HUES6 (cell line): ENCODE measurements at regions not wholly inside any gene's neighbourhood (a gene's known extent, or its start where the extent isn't known, plus 50 kb on each side); places are given as distances from the start of the nearest gene placed in this dataset.
"Not testable (repeated sequence)": the region's sequence is repeated elsewhere in the genome, so short reads cannot be mapped to it uniquely, and the experiment has no call there.

Experiments
- H3K27ac ChIP-seq: 2 replicates; pipeline ENCODE4 v1.7.0; 2013; ENCODE audit warnings: low read depth, mild to moderate bottlenecking, low read length, inconsistent platforms
- H3K27me3 ChIP-seq: 2 replicates; pipeline ENCODE4 v1.6.1; 2013; ENCODE audit warnings: low read length; ENCODE audit not compliant: control insufficient read depth, insufficient read depth
- H3K36me3 ChIP-seq: 2 replicates; pipeline ENCODE4 v1.6.1; 2013; ENCODE audit warnings: low read length; ENCODE audit not compliant: control insufficient read depth, insufficient read depth
- H3K4me1 ChIP-seq: 2 replicates; pipeline ENCODE4 v1.6.1; 2013; ENCODE audit warnings: low read length; ENCODE audit not compliant: control insufficient read depth, insufficient read depth
- H3K4me3 ChIP-seq: 2 replicates; pipeline ENCODE4 v1.5.1; 2013; ENCODE audit warnings: low read depth, low read length
- H3K9ac ChIP-seq: one replicate; pipeline ENCODE4 v1.6.1; 2013; ENCODE audit warnings: mild to moderate bottlenecking, low read length
- H3K9me3 ChIP-seq: 2 replicates; pipeline ENCODE4 v1.6.1; 2013; ENCODE audit warnings: low read depth, low read length; ENCODE audit not compliant: control insufficient read depth, insufficient read depth

DNA sequence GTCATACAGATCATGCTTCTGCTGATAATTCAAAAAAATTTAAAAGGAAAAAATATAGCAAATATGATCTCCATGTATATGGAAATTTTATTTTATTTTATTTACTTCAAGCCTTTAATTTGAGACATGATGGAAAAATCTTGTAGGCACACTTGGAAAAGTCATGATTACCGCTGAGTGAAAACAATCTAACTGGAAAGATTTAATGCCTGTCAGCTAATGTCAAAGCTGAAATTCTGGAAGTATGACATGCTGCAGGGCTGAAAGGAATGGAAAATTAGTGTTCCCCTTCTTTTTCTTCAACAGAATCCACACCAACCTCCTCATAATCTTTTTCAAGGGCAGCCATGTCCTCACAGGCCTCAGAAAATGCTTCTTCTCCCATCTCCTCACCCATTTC lies 58.2 kb downstream of the RPRM start:
- H3K27ac ChIP-seq: no peak overlapping the region
- H3K4me1 ChIP-seq: no peaks in the 10 kb centered on the region
- no peaks in the 10 kb centered on the region for H3K9me3 ChIP-seq
- no peaks in the 10 kb centered on the region for H3K27me3 ChIP-seq
- H3K9ac ChIP-seq: no peak overlapping the region
- no peaks in the 10 kb centered on the region for H3K36me3 ChIP-seq
- H3K4me3 ChIP-seq: no peak overlapping the region

DNA sequence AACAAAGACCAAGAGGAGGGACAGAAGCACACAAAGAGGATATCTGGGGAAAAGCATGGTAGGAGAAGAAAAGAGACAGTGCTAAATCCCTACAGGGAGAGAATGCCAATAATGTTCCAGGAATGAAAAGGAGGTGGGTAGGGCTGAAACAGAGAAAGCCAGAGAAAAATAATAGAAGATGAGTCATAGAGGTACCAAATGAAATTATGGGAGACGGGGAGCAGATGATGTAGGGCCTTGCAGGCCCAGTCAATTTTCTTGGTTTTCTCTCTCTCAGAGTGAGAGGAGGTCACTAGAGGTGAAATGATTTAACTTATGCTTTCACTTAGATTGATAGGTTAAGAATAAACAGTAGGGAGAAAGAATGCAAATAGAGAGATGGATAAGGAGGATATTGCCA lies 61.5 kb downstream of the RPRM start:
- no peak overlapping the region for H3K4me3 ChIP-seq
- H3K4me1 ChIP-seq: no peaks in the 10 kb centered on the region
- no peak overlapping the region for H3K27ac ChIP-seq
- H3K9ac ChIP-seq: no peak overlapping the region
- H3K27me3 ChIP-seq: no peaks in the 10 kb centered on the region
- no peaks in the 10 kb centered on the region for H3K36me3 ChIP-seq
- no peaks in the 10 kb centered on the region for H3K9me3 ChIP-seq

DNA sequence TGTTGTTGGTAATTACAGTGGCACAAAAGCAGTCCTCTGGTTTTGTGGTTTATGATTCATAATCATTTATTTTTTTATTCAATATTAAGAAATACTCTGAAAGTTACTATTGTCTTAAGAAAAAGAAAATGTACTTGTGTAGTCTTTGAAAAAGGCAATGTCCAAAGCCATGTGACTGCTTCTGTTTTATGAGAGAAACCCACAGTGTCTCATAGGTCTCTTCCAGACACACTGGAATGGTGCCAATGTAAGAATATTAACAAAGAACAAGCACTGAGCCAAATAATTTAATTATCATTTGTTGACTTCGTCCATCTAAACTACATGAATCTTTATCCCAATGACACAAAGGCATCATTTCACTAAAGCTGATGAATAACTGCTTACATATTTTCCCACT lies 62.5 kb downstream of the RPRM start:
- Histone ChIP-seq H3K4me1 (0 out of 2 replicates have a peak, but pooled peaks cover 5% of the 10 kb centered on the region), H3K27ac (no peak overlapping the region), H3K9me3 (no peaks in the 10 kb centered on the region), H3K27me3 (no peaks in the 10 kb centered on the region), H3K36me3 (no peaks in the 10 kb centered on the region), H3K9ac (no peak overlapping the region), H3K4me3 (no peak overlapping the region)

DNA sequence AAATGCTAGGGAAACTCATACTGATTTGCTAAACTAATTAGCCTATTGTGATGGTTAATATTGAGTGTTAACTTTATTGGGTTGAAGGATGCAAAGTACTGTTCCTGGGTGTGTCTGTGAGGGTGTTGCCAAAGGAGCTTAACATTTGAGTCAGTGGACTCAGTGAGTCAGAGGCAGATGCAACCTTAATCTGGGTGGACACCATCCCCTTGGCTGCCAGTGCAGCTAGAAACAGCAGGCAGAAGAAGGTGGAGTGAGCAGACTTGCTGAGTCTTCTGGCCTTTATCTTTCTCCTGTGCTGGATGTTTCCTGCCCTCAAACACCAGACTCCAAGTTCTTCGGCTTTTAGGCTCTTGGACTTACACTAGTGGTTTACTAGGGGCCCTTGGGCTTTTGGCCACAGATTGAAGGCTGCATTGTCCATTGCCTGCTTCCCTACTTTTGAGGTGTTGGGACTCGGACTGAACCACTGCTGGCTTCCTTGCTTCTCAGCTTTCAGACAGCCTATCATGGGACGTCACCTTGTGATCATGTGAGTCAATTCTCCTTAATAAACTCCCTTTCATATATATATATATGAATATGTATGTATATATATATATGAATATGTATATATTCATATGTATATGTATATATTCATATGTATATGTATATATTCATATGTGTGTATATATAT lies 69.7 kb downstream of the RPRM start:
- Histone ChIP-seq H3K36me3 (no peaks in the 10 kb centered on the region), H3K4me3 (no peak overlapping the region), H3K27ac (no peak overlapping the region), H3K9ac (no peak overlapping the region), H3K9me3 (no peaks in the 10 kb centered on the region), H3K4me1 (peaks cover 27% of the 10 kb centered on the region), H3K27me3 (no peaks in the 10 kb centered on the region)

DNA sequence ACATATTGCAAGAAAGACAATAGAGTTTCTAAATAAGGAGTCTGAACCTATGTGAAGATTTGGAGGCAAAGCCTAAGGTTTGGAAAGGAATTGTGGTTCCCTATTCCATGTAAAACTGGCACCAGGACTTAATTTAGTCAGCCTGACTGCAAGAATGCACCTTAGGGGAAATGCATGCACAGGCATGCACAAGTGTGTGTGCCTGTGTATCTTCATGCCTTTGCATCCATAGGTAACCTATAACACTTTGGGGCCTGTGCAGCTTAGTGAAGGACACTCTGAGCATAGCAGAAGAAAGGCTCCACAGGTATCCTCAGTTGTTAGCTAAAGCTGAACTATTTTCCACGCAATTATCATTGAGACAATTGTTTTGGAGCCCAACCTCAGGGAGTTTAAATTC lies 73.4 kb downstream of the RPRM start:
- Histone ChIP-seq H3K9ac (no peak overlapping the region), H3K27ac (no peak overlapping the region), H3K4me1 (peaks cover 22% of the 10 kb centered on the region), H3K9me3 (no peaks in the 10 kb centered on the region), H3K4me3 (peak overlapping the region; percentile 87), H3K27me3 (no peaks in the 10 kb centered on the region), H3K36me3 (no peaks in the 10 kb centered on the region)

DNA sequence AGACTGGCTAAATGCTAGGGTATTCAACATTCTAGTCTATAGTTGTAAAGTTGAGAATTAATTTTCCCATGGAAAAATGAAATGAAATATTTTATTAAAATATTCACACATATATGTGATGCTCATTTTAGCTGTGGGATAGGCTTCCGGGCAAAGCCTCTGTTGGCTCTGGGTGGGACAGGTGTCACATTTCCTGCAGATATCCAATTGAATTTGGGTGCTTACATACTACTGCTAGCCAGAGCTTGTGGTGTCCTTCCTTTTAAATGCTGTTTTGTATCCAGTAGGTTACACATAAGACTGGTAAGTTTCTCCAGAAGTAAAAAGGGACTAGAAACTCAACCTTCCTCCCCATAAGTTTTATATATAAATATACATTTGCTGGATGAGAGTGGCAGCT lies 73.8 kb downstream of the RPRM start:
- Histone ChIP-seq H3K9me3 (no peaks in the 10 kb centered on the region), H3K27me3 (no peaks in the 10 kb centered on the region), H3K4me3 (peak overlapping the region; percentile 87), H3K36me3 (no peaks in the 10 kb centered on the region), H3K4me1 (peaks cover 22% of the 10 kb centered on the region), H3K27ac (no peak overlapping the region), H3K9ac (no peak overlapping the region)

DNA sequence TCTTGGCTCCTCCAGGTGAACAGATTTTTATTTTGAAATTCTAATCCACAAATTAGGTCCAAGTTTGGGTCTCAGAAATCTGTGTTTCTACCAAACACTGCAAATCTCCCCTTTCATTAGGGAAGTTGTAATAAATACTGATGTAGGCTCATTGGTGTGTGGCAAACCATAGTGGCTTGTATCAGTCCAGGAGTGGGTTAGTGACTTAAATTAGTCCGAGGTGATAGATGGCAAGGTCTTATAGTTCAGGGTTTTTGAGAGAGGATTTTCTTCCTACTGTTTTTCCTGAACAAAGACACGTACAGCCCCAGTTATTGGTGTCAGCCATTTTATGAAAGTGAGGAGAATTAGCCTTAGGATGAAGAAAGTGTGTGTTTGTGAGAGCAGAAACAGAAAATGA lies 74.6 kb downstream of the RPRM start:
- no peaks in the 10 kb centered on the region for H3K36me3 ChIP-seq
- no peaks in the 10 kb centered on the region for H3K27me3 ChIP-seq
- peaks cover 22% of the 10 kb centered on the region for H3K4me1 ChIP-seq
- peak overlapping the region; percentile 84 for H3K27ac ChIP-seq
- H3K4me3 ChIP-seq: peak overlapping the region; percentile 87
- peak overlapping the region; percentile 91 for H3K9ac ChIP-seq
- H3K9me3 ChIP-seq: no peaks in the 10 kb centered on the region

DNA sequence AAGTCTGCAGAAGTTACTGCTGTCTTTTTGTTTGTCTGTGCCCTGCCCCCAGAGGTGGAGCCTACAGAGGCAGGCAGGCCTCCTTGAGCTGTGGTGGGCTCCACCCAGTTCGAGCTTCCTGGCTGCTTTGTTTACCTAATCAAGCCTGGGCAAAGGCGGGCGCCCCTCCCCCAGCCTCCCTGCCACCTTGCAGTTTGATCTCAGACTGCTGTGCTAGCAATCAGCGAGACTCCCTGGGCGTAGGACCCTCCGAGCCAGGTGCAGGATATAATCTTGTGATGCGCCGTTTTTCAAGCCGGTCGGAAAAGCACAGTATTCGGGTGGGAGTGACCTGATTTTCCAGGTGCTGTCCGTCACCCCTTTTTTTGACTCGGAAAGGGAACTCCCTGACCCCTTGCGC lies 75.2 kb downstream of the RPRM start:
- not testable (repeated sequence) for H3K36me3 ChIP-seq, H3K9me3 ChIP-seq, H3K27me3 ChIP-seq, H3K27ac ChIP-seq
- Histone ChIP-seq H3K4me1 (peaks cover 16% of the 10 kb centered on the region), H3K9ac (peak overlapping the region; percentile 91), H3K4me3 (peak overlapping the region; percentile 87)

DNA sequence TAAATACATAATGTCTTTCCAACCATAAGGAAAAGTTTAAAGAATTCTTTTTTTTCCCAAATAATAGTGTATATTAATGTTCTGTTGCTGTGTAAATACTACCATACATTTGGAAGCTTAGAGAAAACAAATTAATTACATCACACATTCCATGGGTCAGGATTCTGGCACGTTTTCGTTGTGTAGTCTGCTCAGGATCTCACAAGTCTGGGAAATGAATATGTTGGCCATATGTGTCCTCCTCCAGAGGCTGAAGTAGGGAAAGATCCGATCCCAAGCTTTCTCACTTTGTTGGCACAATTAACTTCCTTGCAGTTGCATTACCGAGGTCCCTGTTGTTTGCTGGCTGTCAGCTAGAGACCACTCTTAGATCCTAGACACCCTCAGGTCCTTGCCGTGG lies 83.9 kb downstream of the RPRM start:
- Histone ChIP-seq H3K36me3 (no peaks in the 10 kb centered on the region), H3K9ac (no peak overlapping the region), H3K27me3 (no peaks in the 10 kb centered on the region), H3K4me3 (no peak overlapping the region), H3K9me3 (0 out of 2 replicates have a peak, but pooled peaks cover 6% of the 10 kb centered on the region), H3K4me1 (no peaks in the 10 kb centered on the region), H3K27ac (no peak overlapping the region)

DNA sequence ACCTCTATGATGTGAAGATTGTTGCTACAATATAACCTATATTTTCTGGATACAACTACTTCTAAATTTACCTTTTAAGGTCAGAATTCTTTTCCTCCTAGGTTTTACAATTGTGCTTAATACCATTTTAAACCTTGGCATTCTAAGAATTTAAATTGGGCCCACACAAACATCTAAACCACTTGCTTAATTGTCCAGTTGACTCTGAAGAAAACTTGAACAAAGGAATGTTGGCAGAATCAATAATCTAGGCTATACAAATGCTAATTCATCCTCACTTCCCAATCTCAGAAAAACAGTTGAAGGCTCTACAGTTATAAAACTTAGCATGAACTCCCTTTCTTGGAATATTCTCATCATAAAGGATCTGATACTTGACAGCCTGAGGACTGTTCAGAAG lies 84.3 kb downstream of the RPRM start:
- Histone ChIP-seq H3K9me3 (0 out of 2 replicates have a peak, but pooled peaks cover 6% of the 10 kb centered on the region), H3K27me3 (no peaks in the 10 kb centered on the region), H3K4me3 (no peak overlapping the region), H3K9ac (no peak overlapping the region), H3K27ac (no peak overlapping the region), H3K36me3 (no peaks in the 10 kb centered on the region), H3K4me1 (peaks cover 2% of the 10 kb centered on the region)

DNA sequence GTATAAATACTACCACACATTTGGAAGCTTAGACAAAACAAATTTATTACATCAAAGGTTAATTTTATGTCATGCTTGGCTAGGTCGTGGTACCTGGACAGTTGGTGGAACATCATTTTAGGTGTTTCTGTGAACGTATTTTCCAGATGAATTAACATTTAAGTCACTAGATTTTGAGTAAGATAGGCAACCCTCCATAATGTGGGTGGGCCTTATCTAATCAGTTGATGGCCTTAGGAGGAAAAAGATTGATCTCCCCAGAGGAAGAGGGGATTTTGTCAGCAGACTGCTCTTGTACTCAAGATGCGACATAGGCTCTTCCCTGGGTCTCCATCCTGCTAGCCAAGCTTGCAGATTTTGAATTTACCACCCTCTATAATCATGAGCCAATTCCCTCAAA lies 85.0 kb downstream of the RPRM start:
- Histone ChIP-seq H3K9ac (no peak overlapping the region), H3K27ac (no peak overlapping the region), H3K27me3 (no peaks in the 10 kb centered on the region), H3K4me3 (no peak overlapping the region), H3K9me3 (0 out of 2 replicates have a peak, but pooled peaks cover 6% of the 10 kb centered on the region), H3K4me1 (peaks cover 10% of the 10 kb centered on the region), H3K36me3 (no peaks in the 10 kb centered on the region)
